ENCODE measurements at regions not wholly inside any gene's neighbourhood (a gene's known extent, or its start where the extent isn't known, plus 50 kb on each side); places are given as distances from the start of the nearest gene placed in this dataset.

DNA sequence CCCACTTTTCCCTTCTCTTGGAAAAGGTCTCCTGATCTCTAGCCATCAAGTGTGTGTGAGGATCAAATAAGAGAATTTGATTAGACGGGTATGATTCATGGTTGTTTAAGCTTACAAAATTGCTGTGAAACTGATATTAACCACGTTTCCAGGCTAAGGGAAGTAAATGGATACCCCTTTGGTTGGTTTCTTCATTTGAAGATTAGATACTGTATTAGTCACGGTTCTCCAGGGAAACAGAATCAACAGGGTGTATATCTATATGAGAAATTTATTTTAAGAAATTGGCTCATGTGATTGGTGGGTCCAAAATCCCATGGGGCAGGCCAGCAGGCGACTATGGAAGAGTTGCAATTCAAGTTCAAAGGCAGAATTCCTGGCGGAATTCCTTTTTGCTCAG lies 112.7 kb upstream of the SELENOK start:
- TF ChIP-seq, protein P1, sequence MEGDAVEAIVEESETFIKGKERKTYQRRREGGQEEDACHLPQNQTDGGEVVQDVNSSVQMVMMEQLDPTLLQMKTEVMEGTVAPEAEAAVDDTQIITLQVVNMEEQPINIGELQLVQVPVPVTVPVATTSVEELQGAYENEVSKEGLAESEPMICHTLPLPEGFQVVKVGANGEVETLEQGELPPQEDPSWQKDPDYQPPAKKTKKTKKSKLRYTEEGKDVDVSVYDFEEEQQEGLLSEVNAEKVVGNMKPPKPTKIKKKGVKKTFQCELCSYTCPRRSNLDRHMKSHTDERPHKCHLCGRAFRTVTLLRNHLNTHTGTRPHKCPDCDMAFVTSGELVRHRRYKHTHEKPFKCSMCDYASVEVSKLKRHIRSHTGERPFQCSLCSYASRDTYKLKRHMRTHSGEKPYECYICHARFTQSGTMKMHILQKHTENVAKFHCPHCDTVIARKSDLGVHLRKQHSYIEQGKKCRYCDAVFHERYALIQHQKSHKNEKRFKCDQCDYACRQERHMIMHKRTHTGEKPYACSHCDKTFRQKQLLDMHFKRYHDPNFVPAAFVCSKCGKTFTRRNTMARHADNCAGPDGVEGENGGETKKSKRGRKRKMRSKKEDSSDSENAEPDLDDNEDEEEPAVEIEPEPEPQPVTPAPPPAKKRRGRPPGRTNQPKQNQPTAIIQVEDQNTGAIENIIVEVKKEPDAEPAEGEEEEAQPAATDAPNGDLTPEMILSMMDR (conservative IDR thresholded peaks at IDR 0.05; ENCODE audit: low read length): no peak
- DNase-seq (ENCODE audit: low read depth): no peak
- no peak overlapping the region for H3K4me3 ChIP-seq (ENCODE audit: low read length)

GRCh38 chr3:54003136-54003535 lies 111.5 kb upstream of the SELENOK start:
- TF ChIP-seq, protein P1 (conservative IDR thresholded peaks at IDR 0.05; ENCODE audit: low read length): no peak

DNA sequence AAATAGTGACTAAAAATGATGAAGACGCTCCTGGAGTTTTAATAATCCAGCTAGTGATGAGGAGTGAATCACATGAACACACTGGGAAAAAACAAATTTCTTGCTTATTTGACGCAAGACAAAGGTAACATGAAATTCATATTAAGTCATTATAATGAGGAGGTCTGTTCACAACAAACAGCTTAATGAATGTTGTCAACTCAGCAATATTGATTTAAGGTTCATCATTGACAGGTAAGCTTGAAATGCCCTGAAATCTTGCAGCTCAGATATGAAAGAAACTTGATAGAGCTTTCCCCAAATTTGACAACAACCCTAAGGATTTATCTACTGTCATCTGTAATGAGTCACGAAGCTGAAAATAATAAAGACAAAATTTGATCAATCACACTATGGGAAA lies 108.1 kb upstream of the SELENOK start:
- DNase-seq (ENCODE audit: low read depth): no peak
- TF ChIP-seq, protein P1 (conservative IDR thresholded peaks at IDR 0.05; ENCODE audit: low read length): no peak
- no peak overlapping the region for H3K4me3 ChIP-seq (ENCODE audit: low read length)

More at GRCh38 chr3:54003136-54003535, 111.5 kb upstream of the SELENOK start:
- no peak overlapping the region for H3K4me3 ChIP-seq (ENCODE audit: low read length)
- DNase-seq (ENCODE audit: low read depth): no peak

DNA sequence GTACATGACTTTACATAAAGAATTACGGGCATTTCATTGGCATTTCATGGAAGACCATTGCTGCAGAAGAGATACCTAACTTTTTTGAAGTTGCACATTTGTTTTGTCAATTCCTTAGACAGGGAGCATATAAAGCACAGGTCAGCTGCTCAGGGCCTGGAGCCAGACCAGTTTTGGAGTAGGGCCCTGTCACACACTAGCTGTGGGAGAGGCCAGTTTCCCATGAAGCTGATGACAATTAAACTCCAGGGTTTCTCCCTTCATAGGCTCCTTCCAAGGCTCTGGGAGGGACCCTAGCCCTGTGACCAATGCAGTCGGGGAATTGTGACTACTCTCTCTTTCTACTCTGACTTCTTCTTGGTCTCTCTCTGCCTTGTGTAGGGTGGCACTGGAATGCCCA lies 107.3 kb upstream of the SELENOK start:
- H3K4me3 ChIP-seq (ENCODE audit: low read length): no peak overlapping the region
- TF ChIP-seq, protein P1 (conservative IDR thresholded peaks at IDR 0.05; ENCODE audit: low read length): no peak
- no peak for DNase-seq (ENCODE audit: low read depth)

- no peak overlapping the region for H3K4me3 ChIP-seq (ENCODE audit: low read length)
- DNase-seq (ENCODE audit: low read depth): no peak
- TF ChIP-seq, protein P1 (conservative IDR thresholded peaks at IDR 0.05; ENCODE audit: low read length): no peak
These were observed 105.8 kb upstream of the SELENOK start for GRCh38 chr3:53997476-53997875.

DNA sequence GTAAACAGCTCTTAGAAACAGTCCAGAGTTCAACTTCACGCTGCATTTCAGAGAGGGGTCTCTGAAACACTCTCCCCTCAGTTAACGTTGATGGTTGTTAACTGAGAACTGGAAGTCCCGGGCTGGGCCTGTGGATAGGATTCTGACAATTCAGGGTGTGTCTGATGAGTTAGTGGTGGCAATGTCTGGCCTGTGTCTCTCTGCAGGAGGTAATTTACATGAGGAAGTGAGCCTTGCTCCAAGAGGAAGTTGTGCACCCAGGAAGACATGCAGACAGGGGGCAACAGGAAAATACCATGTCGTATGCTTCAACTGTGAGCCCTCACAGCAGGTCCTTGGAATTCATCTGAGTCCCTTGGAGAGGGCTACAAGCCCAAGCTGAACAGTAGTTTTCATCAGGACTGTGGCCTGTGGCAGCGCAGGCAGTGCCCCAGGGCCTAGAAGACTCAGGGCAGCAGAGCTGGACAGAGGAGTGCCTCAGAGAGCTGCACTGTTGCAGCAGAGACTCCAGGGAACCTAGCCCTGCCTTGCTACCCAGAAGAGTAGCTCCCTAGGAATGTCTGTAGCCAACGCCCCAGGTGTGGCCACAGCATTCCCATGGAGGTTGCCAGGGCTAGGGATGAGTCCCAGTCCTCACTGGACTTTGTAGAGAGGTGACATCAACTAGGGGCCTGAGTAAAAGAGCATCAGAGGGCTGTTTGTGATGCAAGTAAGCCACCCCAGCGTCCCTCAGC lies 104.6 kb upstream of the SELENOK start:
- no peak overlapping the region for H3K4me3 ChIP-seq (ENCODE audit: low read length)
- DNase-seq (ENCODE audit: low read depth): no peak
- TF ChIP-seq, protein P1 (conservative IDR thresholded peaks at IDR 0.05; ENCODE audit: low read length): no peak

DNA sequence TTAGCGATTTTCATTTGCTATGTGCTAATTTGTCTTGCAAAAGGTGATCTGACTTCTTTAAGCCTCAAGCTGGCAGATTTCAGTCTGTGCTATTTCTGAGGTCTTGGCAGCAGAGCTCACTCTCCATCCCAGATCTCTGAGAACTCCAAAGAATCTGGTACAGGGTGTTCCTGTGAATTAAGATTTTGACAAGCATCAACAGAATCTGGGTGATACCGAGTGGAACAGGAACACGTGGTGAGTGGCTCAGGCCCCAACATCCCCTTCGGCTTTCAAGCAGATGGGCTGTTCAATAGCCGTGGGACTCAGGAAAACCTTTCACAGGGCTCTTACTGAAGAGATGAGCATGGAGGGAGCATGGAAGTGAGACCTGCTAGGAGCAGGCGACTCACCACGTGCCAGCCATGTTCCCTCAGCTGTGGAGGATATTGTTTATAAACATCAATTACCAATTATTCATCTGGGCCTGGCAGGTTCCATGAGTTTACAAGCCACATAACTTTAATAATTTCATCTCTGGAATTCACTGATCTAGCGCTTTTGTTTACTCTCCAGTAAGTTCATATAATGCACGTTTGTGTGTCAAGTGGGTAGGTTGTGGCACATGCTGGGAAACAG lies 103.4 kb upstream of the SELENOK start:
- DNase-seq (ENCODE audit: low read depth): no peak
- no peak overlapping the region for H3K4me3 ChIP-seq (ENCODE audit: low read length)
- TF ChIP-seq, protein P1 (conservative IDR thresholded peaks at IDR 0.05; ENCODE audit: low read length): no peak
